Lower lobe of right lung (tissue), 2 donors: ENCODE measurements at regions not wholly inside any gene's neighbourhood (a gene's known extent, or its start where the extent isn't known, plus 50 kb on each side); places are given as distances from the start of the nearest gene placed in this dataset.
A peak's percentile ranks its signal among the peaks of the same experiment; 100 is the strongest.

Experiments used
- ATAC-seq, 2 donors: fragments of 200-7000 bp; cut with Tn5 transposase; one replicate each; pipeline ENCODE4 v1.9.1; 2020 to 2022; ENCODE audit warnings: mild to moderate bottlenecking in 2 of 2, moderate library complexity in 2 of 2
- DNase-seq: peaks from one replicate; pipeline ENCODE4 v3.0.0-alpha.2; 2020
- H3K27ac ChIP-seq: fragments of 200-600 bp; one replicate; pipeline ENCODE4 v1.8.0; 2022
- H3K27me3 ChIP-seq: fragments of 200-600 bp; one replicate; pipeline ENCODE4 v1.8.0; 2022; ENCODE audit warnings: low read depth
- H3K36me3 ChIP-seq: fragments of 200-600 bp; one replicate; pipeline ENCODE4 v1.8.0; 2022; ENCODE audit warnings: mild to moderate bottlenecking
- H3K4me1 ChIP-seq: fragments of 200-600 bp; one replicate; pipeline ENCODE4 v1.8.0; 2022
- H3K4me3 ChIP-seq: fragments of 200-600 bp; one replicate; pipeline ENCODE4 v1.8.0; 2022; ENCODE audit warnings: mild to moderate bottlenecking
- H3K9me3 ChIP-seq: fragments of 200-600 bp; one replicate; pipeline ENCODE4 v1.8.0; 2022
- intact Hi-C: fragments of 100-400 bp; cut with DNase I; formaldehyde crosslinking; loops from one replicate; pipeline ENCODE4 v1.11.0; 2022
- TF ChIP-seq, protein P1 (sequence below): fragments of 200-600 bp; IDR thresholded peaks from one replicate; pipeline ENCODE4 v1.8.0; 2022; ENCODE audit warnings: antibody characterized with exemption, mild to moderate bottlenecking
- donor health status: DM: no; HTN: yes; CAD: no; lungs with severe emphysema.

DNA sequence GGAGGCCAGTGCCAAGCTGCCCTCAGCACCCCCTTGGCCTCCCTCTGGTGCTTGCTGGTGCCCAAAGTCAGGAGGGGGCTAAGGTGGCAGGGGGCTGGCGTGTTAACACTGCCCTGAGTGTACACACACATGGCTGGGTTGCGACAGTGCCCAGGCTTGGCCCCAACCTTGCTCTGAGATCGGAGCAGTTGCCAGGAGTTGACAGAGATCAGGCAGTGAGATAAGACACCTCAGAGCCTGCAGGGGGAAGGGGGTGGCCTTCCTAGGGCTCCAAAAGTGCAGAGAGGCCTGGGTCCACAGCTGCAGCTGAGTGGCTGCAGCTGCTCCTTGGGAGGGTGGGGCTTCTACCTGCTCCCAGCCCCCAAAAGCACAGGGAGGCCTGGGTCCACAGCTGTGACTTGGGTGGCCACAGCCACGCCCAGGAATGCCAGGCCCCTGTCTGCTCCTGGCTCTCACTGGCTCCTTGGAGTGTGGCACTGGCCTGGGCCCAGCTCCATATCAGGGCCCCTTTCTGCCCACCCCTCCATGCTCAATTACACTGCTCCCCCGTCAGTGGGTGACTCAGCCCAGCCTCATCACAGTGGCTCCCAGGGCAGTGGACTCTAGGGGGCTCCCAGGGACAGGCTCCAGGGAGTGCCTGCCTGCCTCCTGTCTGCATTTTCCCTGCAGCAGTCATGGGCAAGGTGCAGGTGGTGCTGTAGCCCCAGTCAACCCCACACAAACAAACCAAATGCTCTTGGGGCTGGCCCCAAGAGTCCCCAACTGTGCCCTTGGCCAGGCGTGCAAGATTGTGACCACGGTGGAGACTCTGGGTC is 56.4 kb upstream of the C15orf39 start:
- peaks cover 45% of the 10 kb centered on the region for H3K9me3 ChIP-seq
- DNase-seq (no peak), ATAC-seq (peak in 1 of 2 donors; percentile 7)
- no peaks in the 10 kb centered on the region for H3K27me3 ChIP-seq
- H3K36me3 ChIP-seq: no peaks in the 10 kb centered on the region
- intact Hi-C loops: no loop called here
- no peak overlapping the region for H3K27ac ChIP-seq
- no peak overlapping the region for H3K4me3 ChIP-seq
- H3K4me1 ChIP-seq: no peaks in the 10 kb centered on the region
- TF ChIP-seq, protein P1, sequence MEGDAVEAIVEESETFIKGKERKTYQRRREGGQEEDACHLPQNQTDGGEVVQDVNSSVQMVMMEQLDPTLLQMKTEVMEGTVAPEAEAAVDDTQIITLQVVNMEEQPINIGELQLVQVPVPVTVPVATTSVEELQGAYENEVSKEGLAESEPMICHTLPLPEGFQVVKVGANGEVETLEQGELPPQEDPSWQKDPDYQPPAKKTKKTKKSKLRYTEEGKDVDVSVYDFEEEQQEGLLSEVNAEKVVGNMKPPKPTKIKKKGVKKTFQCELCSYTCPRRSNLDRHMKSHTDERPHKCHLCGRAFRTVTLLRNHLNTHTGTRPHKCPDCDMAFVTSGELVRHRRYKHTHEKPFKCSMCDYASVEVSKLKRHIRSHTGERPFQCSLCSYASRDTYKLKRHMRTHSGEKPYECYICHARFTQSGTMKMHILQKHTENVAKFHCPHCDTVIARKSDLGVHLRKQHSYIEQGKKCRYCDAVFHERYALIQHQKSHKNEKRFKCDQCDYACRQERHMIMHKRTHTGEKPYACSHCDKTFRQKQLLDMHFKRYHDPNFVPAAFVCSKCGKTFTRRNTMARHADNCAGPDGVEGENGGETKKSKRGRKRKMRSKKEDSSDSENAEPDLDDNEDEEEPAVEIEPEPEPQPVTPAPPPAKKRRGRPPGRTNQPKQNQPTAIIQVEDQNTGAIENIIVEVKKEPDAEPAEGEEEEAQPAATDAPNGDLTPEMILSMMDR: no peak

DNA sequence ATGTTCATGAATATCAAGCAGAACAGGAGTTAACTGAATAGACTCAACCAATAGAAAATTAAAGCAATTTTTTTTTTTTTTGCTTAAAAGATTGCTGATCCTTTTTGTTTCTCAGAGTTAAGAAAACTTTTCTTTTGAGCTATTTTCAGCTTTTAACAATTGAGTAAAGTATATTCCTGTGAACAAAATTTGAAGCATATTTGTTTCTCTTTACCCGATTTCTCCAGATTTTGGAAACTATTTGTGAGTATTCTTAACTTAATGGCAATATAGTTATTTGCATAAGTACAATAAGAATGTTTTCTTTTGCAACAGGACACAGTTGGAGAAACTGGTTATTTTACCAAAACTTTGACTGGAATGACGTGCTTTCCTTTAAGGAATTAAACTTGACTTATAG is 53.4 kb upstream of the C15orf39 start:
- no peaks in the 10 kb centered on the region for H3K4me1 ChIP-seq
- no peak overlapping the region for H3K4me3 ChIP-seq
- no peaks in the 10 kb centered on the region for H3K27me3 ChIP-seq
- H3K36me3 ChIP-seq: no peaks in the 10 kb centered on the region
- intact Hi-C loops: no loop called here
- ATAC-seq: no peak
- no peak for DNase-seq
- H3K27ac ChIP-seq: no peak overlapping the region
- peaks cover 26% of the 10 kb centered on the region for H3K9me3 ChIP-seq
- TF ChIP-seq, protein P1: no peak

DNA sequence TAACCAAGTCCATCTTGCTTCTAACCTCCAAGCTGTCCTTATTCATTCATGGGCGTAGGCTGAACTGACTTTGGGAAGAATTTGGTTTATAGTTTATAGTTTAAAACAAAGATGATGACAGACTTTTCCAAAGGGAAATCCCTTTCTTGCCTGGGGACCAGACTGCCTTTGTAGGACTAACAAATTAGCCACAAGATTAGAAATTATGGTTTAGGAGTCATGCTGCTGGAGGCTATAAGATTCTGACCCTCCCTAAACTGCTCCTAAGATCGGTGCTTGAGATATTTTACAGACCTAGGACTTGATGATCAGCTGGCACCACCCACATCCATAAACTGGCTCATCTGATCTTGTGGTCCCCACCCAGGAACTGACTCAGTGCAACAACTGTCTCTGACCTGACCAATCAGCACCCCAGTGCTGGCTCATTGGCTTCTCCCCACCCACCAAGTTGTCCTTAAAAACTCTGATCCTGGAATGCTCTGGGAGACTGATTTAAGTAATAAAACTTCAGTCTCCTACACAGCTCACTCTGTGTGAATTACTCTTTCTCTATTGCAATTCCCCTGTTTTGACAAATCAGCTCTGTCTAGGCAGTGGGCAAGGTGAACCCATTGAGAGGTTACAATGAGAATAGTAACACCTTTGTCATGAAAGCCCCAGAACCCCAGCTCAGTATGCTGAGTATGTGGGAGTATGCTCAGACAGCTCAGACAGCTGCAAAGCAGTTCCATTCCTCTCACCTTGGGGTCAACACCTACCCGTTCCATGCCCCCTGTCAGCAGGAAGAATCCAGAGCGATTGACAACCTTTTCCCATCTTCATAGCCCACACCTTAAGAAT is 51.6 kb upstream of the C15orf39 start:
- Histone ChIP-seq H3K36me3 (no peaks in the 10 kb centered on the region), H3K27me3 (no peaks in the 10 kb centered on the region), H3K9me3 (peaks cover 8% of the 10 kb centered on the region), H3K4me1 (peaks cover 6% of the 10 kb centered on the region), H3K27ac (no peak overlapping the region), H3K4me3 (no peak overlapping the region)
- no peak for ATAC-seq
- TF ChIP-seq, protein P1: no peak
- DNase-seq: no peak
- intact Hi-C loops: no loop called here

DNA sequence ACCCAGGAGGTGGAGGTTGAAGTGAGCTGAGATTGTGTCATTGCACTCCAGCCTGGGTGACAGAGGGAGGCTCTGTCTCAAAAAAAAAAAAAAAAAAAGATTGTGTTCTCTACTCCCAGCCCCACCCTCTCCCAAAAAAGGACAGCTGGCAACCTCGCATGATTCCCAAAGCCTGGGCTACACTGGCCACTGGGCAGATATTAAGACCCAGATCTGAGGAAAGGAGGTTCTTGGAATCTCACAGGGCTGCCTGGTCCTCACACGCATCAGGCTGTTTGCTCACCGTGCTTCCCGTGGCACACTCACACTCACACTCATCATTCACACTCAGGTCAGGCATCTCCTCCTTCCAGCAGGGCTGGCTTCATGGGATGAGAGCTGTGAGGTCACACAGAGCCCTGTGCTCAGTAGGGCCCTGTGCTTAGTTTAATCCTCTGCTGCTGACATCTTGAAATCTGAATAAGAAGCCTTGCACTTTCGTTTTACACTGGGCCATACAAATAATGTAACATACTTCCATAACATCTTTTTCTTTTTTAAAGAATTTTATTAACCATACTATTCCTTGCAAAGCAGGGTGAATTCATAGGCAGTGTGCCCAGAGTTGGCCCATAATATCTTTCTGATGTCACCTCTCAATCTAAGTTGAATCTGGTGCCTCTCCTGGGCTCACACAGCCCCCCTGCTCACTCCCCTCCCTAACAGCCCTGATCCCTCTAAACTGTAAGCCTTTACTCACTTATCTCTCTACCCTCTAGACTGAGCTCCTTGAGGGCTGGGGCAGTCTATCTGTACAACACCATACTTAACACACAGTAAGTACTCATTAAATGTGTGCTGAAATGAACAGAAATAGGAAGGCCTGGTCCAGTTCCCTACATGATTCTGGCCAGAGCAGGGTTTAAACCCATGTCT is 50.2 kb upstream of the C15orf39 start:
- Histone ChIP-seq H3K27me3 (no peaks in the 10 kb centered on the region), H3K36me3 (no peaks in the 10 kb centered on the region), H3K9me3 (peaks cover 8% of the 10 kb centered on the region), H3K27ac (no peak overlapping the region), H3K4me1 (peaks cover 6% of the 10 kb centered on the region), H3K4me3 (no peak overlapping the region)
- TF ChIP-seq, protein P1: no peak
- intact Hi-C loops: no loop called here
- DNase-seq (no peak), ATAC-seq (no peak)
